DMS153 (cell line): ENCODE measurements at regions not wholly inside any gene's neighbourhood (a gene's known extent, or its start where the extent isn't known, plus 50 kb on each side); places are given as distances from the start of the nearest gene placed in this dataset.

ENCODE experiments used
- DNase-seq: peaks from one replicate; lab custom pipeline; 2025; lab: John Stamatoyannopoulos, UW

DNA sequence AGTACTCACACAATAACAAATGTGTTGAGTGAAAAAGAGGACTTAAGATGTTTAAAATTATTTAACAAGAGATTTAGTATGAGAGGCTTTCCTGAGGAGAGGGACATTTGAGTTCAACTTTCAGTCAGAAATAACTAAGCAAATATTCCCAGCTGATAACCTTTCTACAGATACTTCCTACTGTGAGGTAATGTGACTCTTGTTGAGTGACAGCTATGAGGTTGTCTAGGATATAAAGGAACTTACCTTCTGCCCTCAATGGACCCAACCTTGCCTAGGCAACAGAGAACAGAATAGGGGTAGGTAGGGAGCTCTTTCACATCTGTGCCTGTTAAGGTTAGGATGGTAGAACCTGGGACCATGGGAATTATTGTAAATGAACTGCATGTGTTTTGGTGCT is 54.7 kb downstream of the GLUD2 start:
- DNase-seq = no peak

DNA sequence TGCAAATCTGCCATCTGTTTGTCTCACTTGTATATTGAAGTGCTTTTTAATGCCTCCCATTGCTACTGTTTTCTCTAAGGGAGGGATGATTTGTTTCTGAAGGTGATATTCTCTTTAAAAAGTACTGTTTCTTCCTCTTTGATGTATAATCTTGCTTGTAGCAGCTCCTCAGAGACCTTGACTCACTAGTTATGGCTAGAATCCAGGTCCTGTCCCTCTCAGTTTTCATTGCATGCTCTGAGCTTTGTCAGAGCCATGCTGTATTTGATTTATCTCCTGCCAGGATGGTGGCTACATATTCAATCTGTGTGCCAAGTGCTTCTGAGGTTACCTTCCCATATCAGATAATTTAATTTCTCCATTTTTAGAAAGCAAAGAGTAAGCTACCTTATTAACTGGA is 56.0 kb downstream of the GLUD2 start:
- no peak for DNase-seq

GRCh38 chrX:121106484-121107235 is 59.2 kb downstream of the GLUD2 start:
- DNase-seq = no peak

DNA sequence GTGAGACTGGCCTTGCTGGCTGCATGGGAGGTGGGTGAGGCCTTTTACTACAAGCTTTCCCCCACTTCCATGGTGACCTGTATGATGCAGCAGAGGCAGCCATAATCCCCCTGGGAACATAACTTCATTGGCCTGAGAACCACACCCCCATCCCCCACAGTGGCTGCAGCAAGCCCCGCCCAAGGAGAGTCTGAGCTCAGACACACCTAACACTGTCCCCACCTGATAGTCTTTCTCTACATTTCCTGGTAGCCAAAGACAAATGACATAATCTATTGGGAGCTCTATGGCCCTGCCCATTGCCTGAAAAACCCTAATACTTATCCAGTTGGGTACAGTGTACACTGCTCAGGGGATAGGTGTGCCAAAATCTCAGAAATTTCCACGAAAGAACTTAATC is 62.6 kb downstream of the GLUD2 start:
- no peak for DNase-seq

GRCh38 chrX:121110536-121110935 is 63.1 kb downstream of the GLUD2 start:
- DNase-seq = no peak

DNA sequence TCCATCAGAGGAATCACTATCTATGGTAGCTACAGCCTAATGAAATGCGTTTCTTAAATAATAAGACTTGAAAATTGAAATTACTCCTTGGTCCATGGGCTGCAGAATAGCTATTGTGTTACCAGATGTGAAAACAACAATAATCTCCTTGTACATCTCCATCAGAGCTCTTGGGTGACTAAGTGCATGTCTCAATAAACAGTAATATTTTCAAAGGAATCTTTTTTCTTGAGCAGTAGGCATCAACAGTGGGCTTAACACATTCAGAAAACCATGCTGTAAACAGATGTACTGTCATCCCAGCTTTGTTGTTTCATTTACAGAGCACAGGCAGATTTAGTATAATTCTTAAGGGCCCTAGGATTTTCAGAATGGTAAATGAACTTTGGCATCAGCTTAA is 67.3 kb downstream of the GLUD2 start:
- no peak for DNase-seq

- no peak for DNase-seq
Measured at GRCh38 chrX:121120690-121121605, 73.5 kb downstream of the GLUD2 start.

DNA sequence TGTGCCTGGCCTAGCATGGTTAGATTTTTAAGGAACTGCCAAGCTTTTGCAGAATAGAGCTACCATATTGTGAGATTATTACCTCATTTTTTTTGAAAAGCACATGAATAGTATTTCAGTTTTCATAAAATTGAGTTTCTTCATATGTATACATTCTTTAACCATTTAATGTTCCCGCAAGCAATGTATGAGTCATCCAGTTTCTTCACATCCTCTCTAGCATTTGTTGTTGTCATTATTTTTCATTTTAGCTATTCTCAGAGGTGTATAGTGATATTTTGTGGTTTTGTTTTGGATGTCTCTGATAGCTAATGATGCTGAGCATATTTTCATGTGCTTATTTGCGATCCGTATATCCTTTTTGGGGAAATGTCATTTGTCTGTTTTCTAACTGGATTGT is 74.9 kb downstream of the GLUD2 start:
- no peak for DNase-seq

DNA sequence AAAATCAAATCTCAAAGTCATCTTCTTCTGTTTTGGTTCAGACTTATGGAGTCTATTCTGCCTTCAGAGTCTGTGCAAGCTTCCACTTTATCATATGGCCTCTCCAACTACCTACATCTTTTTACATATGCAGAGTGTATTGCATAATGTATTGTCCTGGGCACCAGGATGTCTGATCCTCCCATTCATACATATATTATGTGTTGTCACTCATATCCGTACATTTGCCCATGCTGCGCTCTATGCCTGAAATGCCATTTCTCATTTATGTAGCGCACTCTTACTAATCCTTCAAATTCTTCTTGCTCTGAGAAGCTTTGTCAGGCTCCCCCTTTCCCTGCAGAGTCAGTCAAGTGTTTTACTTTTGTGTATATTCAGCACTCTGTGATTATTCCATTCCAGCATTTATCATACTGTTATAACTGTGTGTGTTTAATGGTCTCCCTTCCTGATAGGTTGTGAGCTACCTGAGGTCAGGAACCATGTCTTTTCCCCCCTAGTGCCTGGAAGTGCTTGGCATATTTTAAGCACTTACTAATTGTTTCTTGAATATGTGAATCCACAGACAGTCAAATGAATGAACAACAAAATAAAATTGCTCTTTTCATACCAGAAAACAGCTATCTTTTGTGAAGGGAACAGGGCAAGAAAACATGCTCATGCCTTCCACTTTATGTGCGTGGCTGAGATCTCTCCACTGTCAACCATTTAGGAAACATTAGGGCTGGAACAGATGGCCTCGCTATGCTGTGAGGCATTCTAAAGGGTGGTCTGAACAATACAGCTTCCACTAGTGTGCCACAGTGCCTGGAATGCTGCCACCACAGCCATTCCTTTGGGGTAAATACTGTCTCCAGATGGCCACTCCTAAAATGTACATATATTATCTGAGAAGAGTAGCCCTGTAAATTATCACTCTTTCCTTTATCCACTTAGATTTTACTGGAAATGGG is 81.8 kb downstream of the GLUD2 start:
- DNase-seq = no peak

- no peak for DNase-seq
Measured at GRCh38 chrX:121132675-121133074, 85.3 kb downstream of the GLUD2 start.

DNA sequence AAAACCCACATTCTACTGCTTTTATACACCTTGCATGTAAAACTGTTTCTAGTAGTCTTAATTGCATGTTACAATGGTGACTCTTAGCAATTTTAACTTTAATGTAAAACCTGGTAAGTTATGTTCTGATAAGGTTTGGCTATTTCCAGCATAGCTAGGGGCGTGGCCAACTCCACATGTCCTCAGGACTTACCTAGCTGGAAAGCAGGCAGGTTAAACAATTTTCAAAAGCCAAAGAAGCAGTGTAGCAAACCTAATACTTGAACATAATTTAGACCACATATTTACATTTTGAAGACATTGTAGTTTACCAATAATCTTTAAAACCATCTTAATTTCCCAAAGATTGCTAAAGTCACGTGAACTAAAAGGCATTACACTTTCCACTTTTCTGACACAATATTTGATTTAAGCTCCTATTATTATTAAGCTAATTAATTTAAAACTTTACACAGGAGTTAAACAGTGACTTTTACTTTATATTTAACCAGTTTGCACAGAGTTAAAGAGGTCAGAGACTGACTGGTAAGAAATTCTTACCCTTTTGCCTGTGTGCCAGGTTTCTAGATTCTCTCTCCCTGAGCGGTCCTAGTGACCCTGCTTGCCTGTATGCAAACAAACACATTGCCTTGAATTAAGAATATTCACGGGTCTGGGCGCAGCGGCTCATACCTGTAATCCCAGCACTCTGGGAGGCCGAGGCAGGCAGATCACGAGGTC is 88.2 kb downstream of the GLUD2 start:
- no peak for DNase-seq

DNA sequence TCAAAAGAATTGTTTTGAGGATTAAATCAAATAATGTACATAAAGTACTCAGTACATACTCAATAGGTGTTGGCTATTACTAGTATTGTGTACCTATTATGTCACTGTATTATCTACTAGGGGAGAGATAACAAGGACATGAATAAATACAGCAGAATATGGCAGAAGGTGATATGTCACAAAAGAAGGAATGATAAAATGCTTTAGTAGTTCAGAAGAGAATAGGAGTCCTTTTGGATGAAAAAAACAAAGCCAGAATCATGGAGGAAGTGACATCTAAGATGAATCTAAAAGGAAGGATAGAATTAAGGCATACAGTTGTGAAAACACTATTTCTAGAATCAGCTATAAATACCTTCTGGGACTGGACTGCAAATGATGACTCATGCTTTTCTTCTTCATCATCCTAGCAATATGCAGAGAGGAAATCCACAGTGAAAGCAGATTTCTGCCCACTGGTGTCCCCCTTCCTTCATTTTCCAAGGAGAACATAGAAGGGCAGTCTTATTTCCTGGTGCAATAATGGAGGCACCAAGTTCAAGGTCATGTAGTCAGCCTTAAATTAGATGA is 98.7 kb downstream of the GLUD2 start:
- DNase-seq = no peak

DNA sequence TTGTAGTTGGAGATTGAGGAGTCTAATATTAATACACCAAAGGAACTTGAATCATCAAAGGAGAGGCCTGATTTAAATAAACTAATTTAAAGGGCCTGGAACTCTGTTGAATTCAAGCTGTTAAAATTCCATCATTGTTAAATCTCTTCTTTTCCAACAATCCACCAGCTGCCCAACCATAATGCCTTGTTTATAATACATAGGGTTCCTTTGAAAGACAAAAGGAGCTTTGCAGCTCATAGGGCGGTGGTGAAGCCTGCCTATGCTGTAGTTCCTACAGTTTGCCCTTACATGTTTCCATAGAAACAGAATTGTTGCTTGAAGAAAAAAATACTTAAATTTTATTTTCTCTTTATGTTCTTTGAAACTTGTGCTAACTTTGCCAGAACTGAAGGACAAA is 102.8 kb downstream of the GLUD2 start:
- DNase-seq = no peak

DNA sequence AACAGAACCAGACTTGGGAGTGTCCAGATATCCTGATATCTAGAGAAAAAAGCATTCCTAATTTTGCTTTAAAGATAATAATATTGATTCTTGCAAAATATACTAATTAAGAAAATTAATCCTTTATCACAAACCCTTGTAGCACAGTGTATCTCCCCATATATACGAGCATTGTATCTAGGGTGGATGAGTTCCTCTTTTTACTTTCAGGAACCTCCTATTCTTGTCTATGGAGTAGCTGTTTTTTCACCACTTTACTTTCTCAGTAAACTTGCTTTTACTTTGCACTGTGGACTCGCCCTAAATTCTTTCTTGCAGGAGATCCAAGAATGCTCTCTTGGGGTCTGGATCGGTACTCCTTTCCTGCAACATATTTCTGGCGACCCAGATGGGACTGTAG is 103.9 kb downstream of the GLUD2 start:
- DNase-seq = no peak

GRCh38 chrX:121154858-121155404 is 107.5 kb downstream of the GLUD2 start:
- DNase-seq = no peak

GRCh38 chrX:121160987-121161386 is 113.6 kb downstream of the GLUD2 start:
- no peak for DNase-seq

DNA sequence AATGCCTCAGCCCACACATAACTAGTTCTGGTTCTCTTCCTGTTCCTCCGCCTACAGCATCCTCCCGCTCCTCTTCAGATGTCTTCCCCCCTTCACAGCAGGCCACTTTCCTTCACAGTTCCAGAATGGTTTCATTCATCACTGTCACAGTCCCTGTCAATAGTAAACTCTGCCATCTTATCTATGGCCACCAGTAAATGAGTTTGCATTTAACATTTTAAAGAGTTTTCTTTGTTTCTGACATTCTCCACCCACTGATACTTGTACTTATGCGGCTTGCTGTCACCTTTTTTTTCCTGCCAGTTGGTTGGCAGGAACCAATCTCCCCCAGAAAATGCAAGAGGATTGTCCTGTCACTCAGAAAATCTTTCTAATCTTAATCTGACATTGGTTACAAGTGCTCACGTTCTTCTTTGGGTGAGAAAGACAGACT is 114.1 kb downstream of the GLUD2 start:
- no peak for DNase-seq

DNA sequence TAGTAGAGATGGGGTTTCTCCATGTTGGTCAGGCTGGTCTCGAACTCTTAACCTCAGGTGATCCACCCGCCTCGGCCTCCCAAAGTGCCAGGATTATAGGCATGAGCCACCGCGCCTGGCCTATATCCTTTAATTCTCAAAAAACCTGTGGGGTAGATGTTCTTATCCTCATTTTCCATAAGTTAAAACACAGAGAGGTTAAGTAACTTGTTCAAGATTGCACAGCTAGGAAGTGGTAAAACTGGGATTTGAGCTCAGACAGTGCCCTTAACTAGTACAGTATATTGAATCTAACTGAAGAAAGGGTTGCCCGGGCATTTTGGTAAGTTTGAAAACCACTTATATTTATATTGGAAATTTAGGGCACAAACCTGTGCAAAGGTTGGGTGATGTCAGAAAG is 116.0 kb downstream of the GLUD2 start:
- DNase-seq = no peak

- no peak for DNase-seq
Measured at GRCh38 chrX:121165930-121166359, 118.5 kb downstream of the GLUD2 start.

DNA sequence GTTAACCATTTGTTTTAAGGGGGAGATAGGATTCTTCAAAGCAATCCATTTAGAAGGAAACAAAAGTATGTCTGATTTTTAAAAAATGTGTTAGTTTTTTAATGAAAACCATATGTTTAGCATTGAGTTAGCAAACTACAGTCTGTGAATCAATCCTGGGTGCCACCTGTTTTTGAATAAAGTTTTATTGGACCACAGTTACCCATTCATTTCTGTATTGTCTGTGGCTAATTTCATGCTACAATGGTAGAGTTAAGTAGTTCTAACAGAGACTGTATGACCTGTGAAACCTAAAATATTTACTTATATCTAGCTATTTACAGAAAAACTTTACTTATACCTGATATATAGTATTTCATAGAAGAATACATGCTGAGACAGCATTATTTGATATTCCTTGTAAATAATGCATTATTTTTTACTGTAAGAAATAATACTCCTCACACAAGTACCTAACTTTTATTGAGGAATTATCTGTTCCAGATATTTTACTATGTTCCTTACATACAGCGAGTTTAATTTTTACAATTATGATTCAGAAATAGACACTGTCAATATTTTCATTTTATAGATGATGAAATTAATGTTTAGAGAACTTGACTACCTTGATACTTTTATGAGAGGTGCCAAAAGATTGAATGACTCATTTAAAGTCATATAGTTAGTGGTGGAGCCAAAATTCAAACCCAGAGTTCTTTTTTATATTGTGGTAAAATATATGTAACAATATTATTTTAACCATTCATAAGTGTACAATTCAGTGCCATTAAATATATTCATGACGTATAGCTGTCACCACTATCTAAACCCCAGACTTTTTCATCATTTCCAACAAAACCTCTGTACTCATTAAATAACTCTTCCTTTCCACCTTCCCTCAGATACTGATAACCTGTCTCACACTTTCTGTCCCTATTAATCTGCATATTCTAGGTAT is 122.0 kb downstream of the GLUD2 start:
- no peak for DNase-seq
